Gastroesophageal sphincter (tissue), 4 donors: ENCODE measurements at regions not wholly inside any gene's neighbourhood (a gene's known extent, or its start where the extent isn't known, plus 50 kb on each side); places are given as distances from the start of the nearest gene placed in this dataset.

Experiments used
- ATAC-seq: fragments of 150-250 bp; one replicate; pipeline ENCODE4 v1.9.1; 2016; ENCODE audit warnings: mild to moderate bottlenecking, moderate library complexity
- H3K27ac ChIP-seq, 4 donors: fragments of 200-600 bp; sonication (generic) in 3 of 4; 1 replicate in 3 of 4; 2 replicates in 1 of 4; pipeline ENCODE4 v1.5.1; 2016 to 2019
- H3K27me3 ChIP-seq: fragments of 200-600 bp; sonication (generic); one replicate; pipeline ENCODE4 v1.5.1; 2019
- H3K36me3 ChIP-seq, 2 donors: fragments of 200-600 bp; sonication (generic); one replicate each; pipeline ENCODE4 v1.5.1; 2019; ENCODE audit warnings: control low read depth in 1 of 2
- H3K4me1 ChIP-seq, 3 donors: fragments of 200-600 bp; sonication (generic); 1 replicate in 2 of 3; 2 replicates in 1 of 3; pipeline ENCODE4 v1.5.1; 2016 to 2019; ENCODE audit warnings: control low read depth in 2 of 3
- H3K4me3 ChIP-seq, 2 donors: fragments of 200-600 bp; sonication (generic); one replicate each; pipeline ENCODE4 v1.5.1; 2019; ENCODE audit warnings: mild to moderate bottlenecking in 1 of 2, moderate library complexity in 1 of 2
- H3K9me3 ChIP-seq, 3 donors: fragments of 200-600 bp; sonication (generic); one replicate each; pipeline ENCODE4 v1.5.1; 2017 to 2019; ENCODE audit warnings: control low read depth in 2 of 3
- EP300 ChIP-seq: sonication (generic); formaldehyde crosslinking; IDR thresholded peaks from one replicate; pipeline ENCODE4 v1.6.1; 2017; ENCODE audit warnings: antibody characterized with exemption, mild to moderate bottlenecking
- POLR2A ChIP-seq, 2 donors: fragments of 450-650 bp; IDR thresholded peaks; one replicate each; pipeline ENCODE4 v1.6.1; 2017; ENCODE audit warnings: antibody characterized with exemption in 2 of 2, mild to moderate bottlenecking in 2 of 2, moderate library complexity in 1 of 2
- POLR2AphosphoS5 ChIP-seq: sonication (generic); formaldehyde crosslinking; IDR thresholded peaks from one replicate; pipeline ENCODE4 v1.6.1; 2017; ENCODE audit warnings: antibody characterized with exemption
- WGBS, 2 donors: methylation state at CpG; one replicate each; pipeline ENCODE4 v1.1.5; 2018; ENCODE audit warnings: low coverage in 1 of 2; 5-methylcytosine and 5-hydroxymethylcytosine counted together
- TF ChIP-seq, protein P1 (sequence below), 4 experiments: fragments of 200-600 bp in 2 of 4; fragments of 450-650 bp in 2 of 4; sonication (generic) in 1 of 4; IDR thresholded peaks; one replicate each; pipeline ENCODE4 v1.5.1; 2017 to 2019; ENCODE audit warnings: antibody characterized with exemption in 4 of 4, mild to moderate bottlenecking in 2 of 4, moderate library complexity in 2 of 4

GRCh38 chr11:70486731-70487130, 88.4 kb downstream of the CTTN start:
- no peaks in the 10 kb centered on the region for H3K27me3 ChIP-seq
- TF ChIP-seq POLR2AphosphoS5 (no peak), EP300 (no peak), POLR2A (IDR thresholded peaks at IDR 0.05) (no peak)
- TF ChIP-seq, protein P1, sequence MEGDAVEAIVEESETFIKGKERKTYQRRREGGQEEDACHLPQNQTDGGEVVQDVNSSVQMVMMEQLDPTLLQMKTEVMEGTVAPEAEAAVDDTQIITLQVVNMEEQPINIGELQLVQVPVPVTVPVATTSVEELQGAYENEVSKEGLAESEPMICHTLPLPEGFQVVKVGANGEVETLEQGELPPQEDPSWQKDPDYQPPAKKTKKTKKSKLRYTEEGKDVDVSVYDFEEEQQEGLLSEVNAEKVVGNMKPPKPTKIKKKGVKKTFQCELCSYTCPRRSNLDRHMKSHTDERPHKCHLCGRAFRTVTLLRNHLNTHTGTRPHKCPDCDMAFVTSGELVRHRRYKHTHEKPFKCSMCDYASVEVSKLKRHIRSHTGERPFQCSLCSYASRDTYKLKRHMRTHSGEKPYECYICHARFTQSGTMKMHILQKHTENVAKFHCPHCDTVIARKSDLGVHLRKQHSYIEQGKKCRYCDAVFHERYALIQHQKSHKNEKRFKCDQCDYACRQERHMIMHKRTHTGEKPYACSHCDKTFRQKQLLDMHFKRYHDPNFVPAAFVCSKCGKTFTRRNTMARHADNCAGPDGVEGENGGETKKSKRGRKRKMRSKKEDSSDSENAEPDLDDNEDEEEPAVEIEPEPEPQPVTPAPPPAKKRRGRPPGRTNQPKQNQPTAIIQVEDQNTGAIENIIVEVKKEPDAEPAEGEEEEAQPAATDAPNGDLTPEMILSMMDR (IDR thresholded peaks at IDR 0.05), result no peak
- peaks cover 0 to 49% of the 10 kb centered on the region in 2 donors for H3K36me3 ChIP-seq
- WGBS, 2 donors, result no CpG with 5 or more reads among the region's 32 CpGs
- H3K4me1 ChIP-seq, result peaks cover 0 to 12% (median 7%) of the 10 kb centered on the region in 3 donors
- no peak overlapping the region for H3K4me3 ChIP-seq
- ATAC-seq, result no peak
- H3K9me3 ChIP-seq, result peaks cover 0 to 18% (median 0%) of the 10 kb centered on the region in 3 donors
- H3K27ac ChIP-seq, result no peak overlapping the region

GRCh38 chr11:70487160-70487559, 88.8 kb downstream of the CTTN start:
- TF ChIP-seq EP300 (no peak), POLR2A (IDR thresholded peaks at IDR 0.05) (no peak), POLR2AphosphoS5 (no peak)
- TF ChIP-seq, protein P1 (IDR thresholded peaks at IDR 0.05), result no peak
- Histone ChIP-seq H3K36me3 (peaks cover 0 to 53% of the 10 kb centered on the region in 2 donors), H3K9me3 (peaks cover 0 to 23% (median 0%) of the 10 kb centered on the region in 3 donors), H3K4me1 (peaks cover 0 to 8% (median 6%) of the 10 kb centered on the region in 3 donors), H3K4me3 (no peak overlapping the region), H3K27ac (no peak overlapping the region), H3K27me3 (no peaks in the 10 kb centered on the region)
- WGBS, 2 donors, result 80% methylated on average over 7 of the region's 25 CpGs; no CpG with 5 or more reads in 1 of the 2 donors
- no peak for ATAC-seq

GRCh38 chr11:70487756-70488155, 89.4 kb downstream of the CTTN start:
- peaks cover 0 to 25% (median 0%) of the 10 kb centered on the region in 3 donors for H3K9me3 ChIP-seq
- H3K27me3 ChIP-seq, result no peaks in the 10 kb centered on the region
- no peak overlapping the region for H3K4me3 ChIP-seq
- H3K36me3 ChIP-seq, result peaks cover 0 to 54% of the 10 kb centered on the region in 2 donors
- H3K27ac ChIP-seq, result no peak overlapping the region
- no peak for TF ChIP-seq EP300
- no peak for TF ChIP-seq POLR2AphosphoS5
- TF ChIP-seq, protein P1 (IDR thresholded peaks at IDR 0.05), result no peak
- no peak for TF ChIP-seq POLR2A (IDR thresholded peaks at IDR 0.05)
- WGBS, 2 donors, result 40 to 76% methylated on average over 2 to 8 of the region's 16 CpGs
- ATAC-seq, result no peak
- H3K4me1 ChIP-seq, result peaks cover 0 to 2% (median 1%) of the 10 kb centered on the region in 3 donors

- TF ChIP-seq, protein P1 (IDR thresholded peaks at IDR 0.05), result no peak
- TF ChIP-seq EP300, result no peak
- no peak for TF ChIP-seq POLR2AphosphoS5
- no peak for TF ChIP-seq POLR2A (IDR thresholded peaks at IDR 0.05)
- Histone ChIP-seq H3K4me1 (no peaks in the 10 kb centered on the region), H3K36me3 (peaks cover 0 to 54% of the 10 kb centered on the region in 2 donors), H3K27me3 (no peaks in the 10 kb centered on the region), H3K4me3 (no peak overlapping the region), H3K9me3 (peaks cover 0 to 25% (median 0%) of the 10 kb centered on the region in 3 donors), H3K27ac (no peak overlapping the region)
- no peak for ATAC-seq
- WGBS, 2 donors, result 60% methylated on average over 2 of the region's 7 CpGs; no CpG with 5 or more reads in 1 of the 2 donors
Observed at GRCh38 chr11:70488171-70488703, 89.9 kb downstream of the CTTN start.

DNA sequence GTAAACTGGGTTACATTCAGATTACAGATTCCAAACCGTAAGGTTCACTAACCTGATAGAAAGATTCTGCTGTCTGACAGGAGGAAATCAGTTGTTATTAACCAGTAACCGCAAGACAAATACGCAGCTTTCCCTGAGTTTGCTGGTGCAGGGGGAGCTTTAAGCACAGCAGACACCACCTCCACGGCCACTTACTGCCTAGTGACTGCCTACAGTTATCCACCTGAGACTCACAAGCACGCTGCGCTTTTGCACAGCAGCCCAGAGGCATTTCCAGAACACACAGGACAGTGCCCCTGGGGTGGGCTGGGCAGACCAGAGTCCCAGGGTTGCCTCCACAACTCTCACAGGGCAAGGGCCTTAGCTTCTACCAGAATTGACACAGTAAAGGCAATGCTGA, 90.9 kb downstream of the CTTN start:
- peaks cover 0 to 53% of the 10 kb centered on the region in 2 donors for H3K36me3 ChIP-seq
- H3K9me3 ChIP-seq, result peaks cover 0 to 25% (median 0%) of the 10 kb centered on the region in 3 donors
- no peak for ATAC-seq
- TF ChIP-seq POLR2A (IDR thresholded peaks at IDR 0.05) (no peak), EP300 (no peak), POLR2AphosphoS5 (no peak)
- TF ChIP-seq, protein P1 (IDR thresholded peaks at IDR 0.05), result no peak
- H3K4me1 ChIP-seq, result no peaks in the 10 kb centered on the region
- WGBS, 2 donors, result 79 to 82% methylated on average over 2 of the region's 6 CpGs
- no peak overlapping the region for H3K27ac ChIP-seq
- no peak overlapping the region for H3K4me3 ChIP-seq
- H3K27me3 ChIP-seq, result no peaks in the 10 kb centered on the region
